ENCODE measurements at regions not wholly inside any gene's neighbourhood (a gene's known extent, or its start where the extent isn't known, plus 50 kb on each side); places are given as distances from the start of the nearest gene placed in this dataset.

- peak; percentile 58 for DNase-seq
- peaks cover under 1% of the 10 kb centered on the region for H3K9me3 ChIP-seq (ENCODE audit: control insufficient read depth, low read length)
- no CpG with 5 or more reads among the region's 2 CpGs for WGBS
Measured at GRCh38 chr1:104906141-104906540, 1156.4 kb downstream of the AMY1C start.

DNA sequence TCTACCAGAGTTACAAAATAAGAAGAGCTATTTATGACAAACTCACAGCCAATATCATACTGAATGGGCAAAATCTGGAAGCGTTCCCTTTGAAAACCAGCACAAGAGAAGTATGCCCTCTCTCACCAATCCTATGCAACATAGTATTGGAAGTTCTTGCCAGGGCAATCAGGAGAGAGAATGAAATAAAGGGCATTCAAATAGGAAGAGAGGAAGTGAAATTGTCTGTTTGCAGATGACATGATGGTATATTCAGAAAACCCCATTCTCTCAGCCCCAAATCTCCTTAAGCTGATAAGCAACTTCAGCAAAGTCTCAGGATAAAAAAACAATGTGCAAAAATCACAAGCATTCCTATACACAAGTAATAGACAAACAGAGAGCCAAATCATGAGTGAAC lies 1169.5 kb downstream of the AMY1C start:
- no peak for DNase-seq
- Histone ChIP-seq H3K9me3 (ENCODE audit: control insufficient read depth, low read length) (no peaks in the 10 kb centered on the region), H2BK120ac (ENCODE audit: low read depth, low read length) (no peak overlapping the region), H3K36me3 (ENCODE audit: control insufficient read depth in 1 of 2, insufficient read depth in 2 of 2, low read depth in 1 of 2, low read length in 2 of 2) (no peaks in the 10 kb centered on the region), H2AK5ac (ENCODE audit: low read length, severe bottlenecking) (no peak overlapping the region), H3K4me2 (ENCODE audit: low read length, poor library complexity, severe bottlenecking) (no peak overlapping the region), H3K23ac (ENCODE audit: low read length in 2 of 2) (no peak overlapping the region), H3K14ac (ENCODE audit: low read length in 2 of 2) (no peak overlapping the region), H2BK5ac (ENCODE audit: low read depth, low read length, poor library complexity, severe bottlenecking) (no peak overlapping the region), H2BK12ac (ENCODE audit: low read length in 2 of 2) (no peak overlapping the region), H3K4me1 (ENCODE audit: control insufficient read depth, insufficient read depth, low read depth, low read length) (no peaks in the 10 kb centered on the region), H4K8ac (ENCODE audit: low read length) (no peak overlapping the region), H2AFZ (ENCODE audit: low read depth, low read length) (no peak overlapping the region), H2BK15ac (ENCODE audit: low read depth, poor library complexity, severe bottlenecking) (no peak overlapping the region), H3K79me1 (replicated peaks; ENCODE audit: low read length, poor library complexity, severe bottlenecking) (no peaks in the 10 kb centered on the region), H4K91ac (ENCODE audit: low read length) (no peak overlapping the region), H3K9ac (ENCODE audit: low read length) (no peak overlapping the region), H3K27me3 (ENCODE audit: control insufficient read depth in 1 of 2, insufficient read depth in 1 of 2, low read length in 2 of 2) (no peaks in the 10 kb centered on the region), H3K4me3 (ENCODE audit: insufficient read depth in 1 of 2, low read depth in 1 of 2, low read length in 2 of 2) (no peak overlapping the region), H3K4ac (ENCODE audit: low read depth in 1 of 2, low read length in 2 of 2) (no peak overlapping the region), H3K27ac (ENCODE audit: low read length, poor library complexity, severe bottlenecking) (no peak overlapping the region), H3K18ac (ENCODE audit: low read depth in 1 of 2, low read length in 2 of 2) (no peak overlapping the region)
- 75% methylated on average over 1 of the region's 1 CpG for WGBS

More at GRCh38 chr1:104906141-104906540, 1156.4 kb downstream of the AMY1C start:
- no peak overlapping the region for H3K18ac ChIP-seq (ENCODE audit: low read depth in 1 of 2, low read length in 2 of 2)
- H2AFZ ChIP-seq (ENCODE audit: low read depth, low read length): no peak overlapping the region
- H3K4me1 ChIP-seq (ENCODE audit: control insufficient read depth, insufficient read depth, low read depth, low read length): no peaks in the 10 kb centered on the region
- no peak overlapping the region for H2BK12ac ChIP-seq (ENCODE audit: low read length in 2 of 2)
- H3K9ac ChIP-seq (ENCODE audit: low read length): no peak overlapping the region
- no peaks in the 10 kb centered on the region for H3K36me3 ChIP-seq (ENCODE audit: control insufficient read depth in 1 of 2, insufficient read depth in 2 of 2, low read depth in 1 of 2, low read length in 2 of 2)
- H4K91ac ChIP-seq (ENCODE audit: low read length): no peak overlapping the region
- H3K4me2 ChIP-seq (ENCODE audit: low read length, poor library complexity, severe bottlenecking): no peak overlapping the region
- H3K79me1 ChIP-seq (replicated peaks; ENCODE audit: low read length, poor library complexity, severe bottlenecking): no peaks in the 10 kb centered on the region
- no peak overlapping the region for H3K14ac ChIP-seq (ENCODE audit: low read length in 2 of 2)
- no peak overlapping the region for H3K23ac ChIP-seq (ENCODE audit: low read length in 2 of 2)
- H3K4me3 ChIP-seq (ENCODE audit: insufficient read depth in 1 of 2, low read depth in 1 of 2, low read length in 2 of 2): no peak overlapping the region
- no peak overlapping the region for H2AK5ac ChIP-seq (ENCODE audit: low read length, severe bottlenecking)
- H3K27ac ChIP-seq (ENCODE audit: low read length, poor library complexity, severe bottlenecking): no peak overlapping the region
- H4K8ac ChIP-seq (ENCODE audit: low read length): no peak overlapping the region
- no peaks in the 10 kb centered on the region for H3K27me3 ChIP-seq (ENCODE audit: control insufficient read depth in 1 of 2, insufficient read depth in 1 of 2, low read length in 2 of 2)
- H2BK15ac ChIP-seq (ENCODE audit: low read depth, poor library complexity, severe bottlenecking): no peak overlapping the region
- no peak overlapping the region for H2BK120ac ChIP-seq (ENCODE audit: low read depth, low read length)
- no peak overlapping the region for H2BK5ac ChIP-seq (ENCODE audit: low read depth, low read length, poor library complexity, severe bottlenecking)
- H3K4ac ChIP-seq (ENCODE audit: low read depth in 1 of 2, low read length in 2 of 2): no peak overlapping the region

GRCh38 chr1:104921525-104921924 lies 1171.8 kb downstream of the AMY1C start:
- Histone ChIP-seq H3K9ac (ENCODE audit: low read length) (no peak overlapping the region), H3K4me3 (ENCODE audit: insufficient read depth in 1 of 2, low read depth in 1 of 2, low read length in 2 of 2) (no peak overlapping the region), H3K4ac (ENCODE audit: low read depth in 1 of 2, low read length in 2 of 2) (no peak overlapping the region), H3K4me1 (ENCODE audit: control insufficient read depth, insufficient read depth, low read depth, low read length) (no peaks in the 10 kb centered on the region), H3K27ac (ENCODE audit: low read length, poor library complexity, severe bottlenecking) (no peak overlapping the region), H2BK15ac (ENCODE audit: low read depth, poor library complexity, severe bottlenecking) (no peak overlapping the region), H3K18ac (ENCODE audit: low read depth in 1 of 2, low read length in 2 of 2) (no peak overlapping the region), H2AK5ac (ENCODE audit: low read length, severe bottlenecking) (no peak overlapping the region), H3K36me3 (ENCODE audit: control insufficient read depth in 1 of 2, insufficient read depth in 2 of 2, low read depth in 1 of 2, low read length in 2 of 2) (no peaks in the 10 kb centered on the region), H2AFZ (ENCODE audit: low read depth, low read length) (no peak overlapping the region), H3K79me1 (replicated peaks; ENCODE audit: low read length, poor library complexity, severe bottlenecking) (no peaks in the 10 kb centered on the region), H2BK12ac (ENCODE audit: low read length in 2 of 2) (no peak overlapping the region), H3K4me2 (ENCODE audit: low read length, poor library complexity, severe bottlenecking) (no peak overlapping the region), H3K9me3 (ENCODE audit: control insufficient read depth, low read length) (no peaks in the 10 kb centered on the region), H3K23ac (ENCODE audit: low read length in 2 of 2) (no peak overlapping the region), H4K8ac (ENCODE audit: low read length) (no peak overlapping the region), H3K27me3 (ENCODE audit: control insufficient read depth in 1 of 2, insufficient read depth in 1 of 2, low read length in 2 of 2) (no peaks in the 10 kb centered on the region), H2BK120ac (ENCODE audit: low read depth, low read length) (no peak overlapping the region), H2BK5ac (ENCODE audit: low read depth, low read length, poor library complexity, severe bottlenecking) (no peak overlapping the region), H4K91ac (ENCODE audit: low read length) (no peak overlapping the region), H3K14ac (ENCODE audit: low read length in 2 of 2) (no peak overlapping the region)
- peak; percentile 16 for DNase-seq

- peaks cover 1% of the 10 kb centered on the region for H3K4me1 ChIP-seq (ENCODE audit: control insufficient read depth, insufficient read depth, low read depth, low read length)
- no peaks in the 10 kb centered on the region for H3K79me1 ChIP-seq (replicated peaks; ENCODE audit: low read length, poor library complexity, severe bottlenecking)
- H2BK120ac ChIP-seq (ENCODE audit: low read depth, low read length): no peak overlapping the region
- no peak overlapping the region for H2BK15ac ChIP-seq (ENCODE audit: low read depth, poor library complexity, severe bottlenecking)
- no peak overlapping the region for H4K91ac ChIP-seq (ENCODE audit: low read length)
- H3K27me3 ChIP-seq (ENCODE audit: control insufficient read depth in 1 of 2, insufficient read depth in 1 of 2, low read length in 2 of 2): no peaks in the 10 kb centered on the region
- no peak for DNase-seq
- H4K8ac ChIP-seq (ENCODE audit: low read length): no peak overlapping the region
- WGBS: 86% methylated on average over 7 of the region's 7 CpGs
- no peaks in the 10 kb centered on the region for H3K36me3 ChIP-seq (ENCODE audit: control insufficient read depth in 1 of 2, insufficient read depth in 2 of 2, low read depth in 1 of 2, low read length in 2 of 2)
- H3K23ac ChIP-seq (ENCODE audit: low read length in 2 of 2): no peak overlapping the region
- no peak overlapping the region for H3K27ac ChIP-seq (ENCODE audit: low read length, poor library complexity, severe bottlenecking)
- no peak overlapping the region for H3K4ac ChIP-seq (ENCODE audit: low read depth in 1 of 2, low read length in 2 of 2)
- no peak overlapping the region for H2BK5ac ChIP-seq (ENCODE audit: low read depth, low read length, poor library complexity, severe bottlenecking)
- no peak overlapping the region for H3K18ac ChIP-seq (ENCODE audit: low read depth in 1 of 2, low read length in 2 of 2)
- H2AK5ac ChIP-seq (ENCODE audit: low read length, severe bottlenecking): no peak overlapping the region
- H3K4me2 ChIP-seq (ENCODE audit: low read length, poor library complexity, severe bottlenecking): no peak overlapping the region
- no peak overlapping the region for H3K14ac ChIP-seq (ENCODE audit: low read length in 2 of 2)
- no peak overlapping the region for H3K9ac ChIP-seq (ENCODE audit: low read length)
- no peak overlapping the region for H2BK12ac ChIP-seq (ENCODE audit: low read length in 2 of 2)
- no peak overlapping the region for H2AFZ ChIP-seq (ENCODE audit: low read depth, low read length)
- H3K9me3 ChIP-seq (ENCODE audit: control insufficient read depth, low read length): peaks cover 2% of the 10 kb centered on the region
- no peak overlapping the region for H3K4me3 ChIP-seq (ENCODE audit: insufficient read depth in 1 of 2, low read depth in 1 of 2, low read length in 2 of 2)
Measured at GRCh38 chr1:104923075-104923474, 1173.4 kb downstream of the AMY1C start.
